Sigmoid colon (tissue), 4 donors: ENCODE measurements at regions not wholly inside any gene's neighbourhood (a gene's known extent, or its start where the extent isn't known, plus 50 kb on each side); places are given as distances from the start of the nearest gene placed in this dataset.

Experiments used
- POLR2A ChIP-seq, 2 donors: fragments of 450-650 bp; IDR thresholded peaks; one replicate each; pipeline ENCODE4 v1.6.1; 2016; ENCODE audit warnings: antibody characterized with exemption in 2 of 2, mild to moderate bottlenecking in 2 of 2, moderate library complexity in 2 of 2
- POLR2AphosphoS5 ChIP-seq, 4 donors: sonication (generic); formaldehyde crosslinking; IDR thresholded peaks; one replicate each; pipeline ENCODE4 v1.6.1; 2017; ENCODE audit warnings: antibody characterized with exemption in 4 of 4
- TF ChIP-seq, protein P1 (sequence below), 4 experiments: fragments of 450-650 bp in 3 of 4; fragments of 200-600 bp in 1 of 4; IDR thresholded peaks; one replicate each; pipeline ENCODE4 v1.5.1; 2016 to 2019; ENCODE audit warnings: antibody characterized with exemption in 4 of 4, mild to moderate bottlenecking in 3 of 4, moderate library complexity in 2 of 4

DNA sequence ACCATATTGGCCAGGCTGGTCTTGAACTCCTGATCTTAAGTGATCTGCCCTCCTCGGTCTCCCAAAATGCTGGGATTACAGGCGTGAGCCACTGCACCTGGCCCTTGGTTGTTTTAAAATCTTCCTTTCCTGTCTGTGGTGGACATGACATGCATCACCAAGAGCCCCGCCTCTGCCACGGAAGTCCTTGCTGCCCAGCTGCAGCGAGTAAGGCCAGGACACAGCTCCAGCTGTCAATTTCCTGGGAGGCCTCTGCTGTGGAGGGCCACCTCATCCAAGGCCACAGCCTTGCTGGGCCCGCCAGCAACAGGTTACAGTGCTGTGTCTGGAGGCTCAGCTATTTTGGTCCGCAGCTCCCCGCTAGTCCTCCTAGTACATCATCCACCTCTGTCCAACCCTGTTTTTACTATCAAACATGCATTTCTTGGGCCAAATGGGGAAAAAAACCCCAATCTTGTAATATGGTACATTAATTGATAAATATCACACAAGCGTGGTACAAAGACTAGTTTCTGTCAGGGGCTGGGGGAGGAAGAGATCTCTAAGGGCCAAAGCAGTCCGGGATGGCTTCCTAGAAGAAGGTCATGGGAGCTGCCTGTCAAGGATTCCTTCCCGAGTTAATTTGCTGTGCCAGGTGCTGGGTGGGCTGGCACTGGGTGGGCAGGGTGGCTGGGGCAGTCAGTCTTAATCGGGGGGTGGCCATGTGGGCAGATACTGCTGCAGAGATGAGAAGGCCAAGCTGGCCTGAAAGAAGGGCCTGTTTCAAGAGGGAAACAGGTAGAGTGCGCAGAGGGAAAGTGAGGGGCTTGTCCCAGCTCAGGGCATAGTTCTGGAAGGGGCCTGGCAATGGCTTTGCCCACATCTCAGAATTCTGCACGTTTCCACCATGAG lies 100.5 kb downstream of the INHBB start:
- TF ChIP-seq, protein P1, sequence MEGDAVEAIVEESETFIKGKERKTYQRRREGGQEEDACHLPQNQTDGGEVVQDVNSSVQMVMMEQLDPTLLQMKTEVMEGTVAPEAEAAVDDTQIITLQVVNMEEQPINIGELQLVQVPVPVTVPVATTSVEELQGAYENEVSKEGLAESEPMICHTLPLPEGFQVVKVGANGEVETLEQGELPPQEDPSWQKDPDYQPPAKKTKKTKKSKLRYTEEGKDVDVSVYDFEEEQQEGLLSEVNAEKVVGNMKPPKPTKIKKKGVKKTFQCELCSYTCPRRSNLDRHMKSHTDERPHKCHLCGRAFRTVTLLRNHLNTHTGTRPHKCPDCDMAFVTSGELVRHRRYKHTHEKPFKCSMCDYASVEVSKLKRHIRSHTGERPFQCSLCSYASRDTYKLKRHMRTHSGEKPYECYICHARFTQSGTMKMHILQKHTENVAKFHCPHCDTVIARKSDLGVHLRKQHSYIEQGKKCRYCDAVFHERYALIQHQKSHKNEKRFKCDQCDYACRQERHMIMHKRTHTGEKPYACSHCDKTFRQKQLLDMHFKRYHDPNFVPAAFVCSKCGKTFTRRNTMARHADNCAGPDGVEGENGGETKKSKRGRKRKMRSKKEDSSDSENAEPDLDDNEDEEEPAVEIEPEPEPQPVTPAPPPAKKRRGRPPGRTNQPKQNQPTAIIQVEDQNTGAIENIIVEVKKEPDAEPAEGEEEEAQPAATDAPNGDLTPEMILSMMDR (IDR thresholded peaks at IDR 0.05): no peak
- TF ChIP-seq POLR2A (IDR thresholded peaks at IDR 0.05) (no peak), POLR2AphosphoS5 (IDR thresholded peaks at IDR 0.05) (no peak)
